Chondrocyte (in vitro differentiated cells): ENCODE measurements at regions not wholly inside any gene's neighbourhood (a gene's known extent, or its start where the extent isn't known, plus 50 kb on each side); places are given as distances from the start of the nearest gene placed in this dataset.
A peak's percentile ranks its signal among the peaks of the same experiment; 100 is the strongest.

Experiments
- DNase-seq: peaks from one replicate; pipeline ENCODE4 v3.0.0; 2021; ENCODE audit warnings: mixed read lengths, low spot score
- H3K27ac Mint-ChIP-seq: one replicate; pipeline ENCODE4 v1.8.0; 2021; ENCODE audit warnings: mild to moderate bottlenecking, moderate library complexity, mixed read lengths; ENCODE audit not compliant: unreplicated experiment
- H3K27me3 Mint-ChIP-seq: 2 replicates; pipeline ENCODE4 v1.8.0; 2021; ENCODE audit warnings: low read depth, mixed read lengths
- H3K36me3 Mint-ChIP-seq: 2 replicates; pipeline ENCODE4 v1.8.0; 2021; ENCODE audit warnings: low read depth, mixed read lengths
- H3K4me1 Mint-ChIP-seq: 2 replicates; pipeline ENCODE4 v1.8.0; 2021; ENCODE audit warnings: low read depth, mild to moderate bottlenecking, mixed read lengths
- H3K4me3 Mint-ChIP-seq: one replicate; pipeline ENCODE4 v1.8.0; 2021; ENCODE audit warnings: mild to moderate bottlenecking, moderate library complexity, mixed read lengths; ENCODE audit not compliant: unreplicated experiment
- H3K9me3 Mint-ChIP-seq: 2 replicates; pipeline ENCODE4 v1.8.0; 2021; ENCODE audit warnings: low read depth, mixed read lengths
- TF ChIP-seq, protein P1 (sequence below): fragments of 200-600 bp; sonication (generic); IDR thresholded peaks from 2 replicates; pipeline ENCODE4 v1.5.0; 2021; ENCODE audit warnings: antibody characterized with exemption, mild to moderate bottlenecking, moderate library complexity

DNA sequence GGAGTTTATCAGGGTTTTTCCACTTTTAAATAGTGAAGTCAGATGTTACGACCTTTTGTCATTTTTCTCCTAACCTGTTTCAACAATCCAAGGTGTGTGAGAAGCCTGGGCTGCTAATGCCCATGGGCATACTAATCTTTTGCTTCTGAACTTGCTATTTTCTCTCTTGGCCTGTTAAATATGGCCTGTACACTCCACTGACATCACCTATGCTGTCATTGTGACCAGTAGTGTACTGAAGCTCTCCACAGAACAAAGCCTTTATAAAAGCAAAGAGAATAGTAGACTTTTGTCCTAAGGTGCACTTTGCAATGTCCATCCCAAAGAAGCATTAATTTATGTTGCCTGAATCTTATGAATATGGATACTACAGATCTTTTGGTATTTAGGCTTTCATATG, 1490.5 kb downstream of the STIM2 start:
- H3K9me3 Mint-ChIP-seq = peaks cover 4% of the 10 kb centered on the region
- no peaks in the 10 kb centered on the region for H3K4me1 Mint-ChIP-seq
- no peak for DNase-seq
- H3K27me3 Mint-ChIP-seq = no peaks in the 10 kb centered on the region
- TF ChIP-seq, protein P1, sequence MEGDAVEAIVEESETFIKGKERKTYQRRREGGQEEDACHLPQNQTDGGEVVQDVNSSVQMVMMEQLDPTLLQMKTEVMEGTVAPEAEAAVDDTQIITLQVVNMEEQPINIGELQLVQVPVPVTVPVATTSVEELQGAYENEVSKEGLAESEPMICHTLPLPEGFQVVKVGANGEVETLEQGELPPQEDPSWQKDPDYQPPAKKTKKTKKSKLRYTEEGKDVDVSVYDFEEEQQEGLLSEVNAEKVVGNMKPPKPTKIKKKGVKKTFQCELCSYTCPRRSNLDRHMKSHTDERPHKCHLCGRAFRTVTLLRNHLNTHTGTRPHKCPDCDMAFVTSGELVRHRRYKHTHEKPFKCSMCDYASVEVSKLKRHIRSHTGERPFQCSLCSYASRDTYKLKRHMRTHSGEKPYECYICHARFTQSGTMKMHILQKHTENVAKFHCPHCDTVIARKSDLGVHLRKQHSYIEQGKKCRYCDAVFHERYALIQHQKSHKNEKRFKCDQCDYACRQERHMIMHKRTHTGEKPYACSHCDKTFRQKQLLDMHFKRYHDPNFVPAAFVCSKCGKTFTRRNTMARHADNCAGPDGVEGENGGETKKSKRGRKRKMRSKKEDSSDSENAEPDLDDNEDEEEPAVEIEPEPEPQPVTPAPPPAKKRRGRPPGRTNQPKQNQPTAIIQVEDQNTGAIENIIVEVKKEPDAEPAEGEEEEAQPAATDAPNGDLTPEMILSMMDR = no peak
- H3K36me3 Mint-ChIP-seq = no peaks in the 10 kb centered on the region
- no peak overlapping the region for H3K27ac Mint-ChIP-seq
- no peak overlapping the region for H3K4me3 Mint-ChIP-seq

DNA sequence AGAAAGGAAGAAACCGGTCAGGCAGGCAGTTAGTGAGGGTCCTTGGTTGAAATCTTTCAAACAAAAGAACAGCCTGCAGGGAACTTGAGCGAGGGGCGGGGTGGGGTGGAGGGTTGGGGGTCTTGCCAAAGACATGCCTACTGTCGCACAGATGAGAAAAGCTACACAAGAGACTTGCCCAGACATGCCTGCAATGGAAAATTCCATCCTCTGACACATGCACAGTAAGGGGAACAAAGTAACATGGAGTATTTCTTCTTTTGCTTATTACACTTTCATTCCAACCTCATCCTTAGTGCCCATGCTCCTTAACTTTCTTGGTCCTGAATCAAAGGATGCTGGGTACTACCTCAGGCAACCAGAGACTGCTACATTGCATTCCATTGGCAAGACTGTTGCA, 1491.2 kb downstream of the STIM2 start:
- Mint-ChIP-seq H3K4me1 (no peaks in the 10 kb centered on the region), H3K4me3 (no peak overlapping the region), H3K27me3 (no peaks in the 10 kb centered on the region), H3K27ac (no peak overlapping the region), H3K9me3 (peaks cover 4% of the 10 kb centered on the region), H3K36me3 (no peaks in the 10 kb centered on the region)
- TF ChIP-seq, protein P1 = no peak
- DNase-seq = no peak

DNA sequence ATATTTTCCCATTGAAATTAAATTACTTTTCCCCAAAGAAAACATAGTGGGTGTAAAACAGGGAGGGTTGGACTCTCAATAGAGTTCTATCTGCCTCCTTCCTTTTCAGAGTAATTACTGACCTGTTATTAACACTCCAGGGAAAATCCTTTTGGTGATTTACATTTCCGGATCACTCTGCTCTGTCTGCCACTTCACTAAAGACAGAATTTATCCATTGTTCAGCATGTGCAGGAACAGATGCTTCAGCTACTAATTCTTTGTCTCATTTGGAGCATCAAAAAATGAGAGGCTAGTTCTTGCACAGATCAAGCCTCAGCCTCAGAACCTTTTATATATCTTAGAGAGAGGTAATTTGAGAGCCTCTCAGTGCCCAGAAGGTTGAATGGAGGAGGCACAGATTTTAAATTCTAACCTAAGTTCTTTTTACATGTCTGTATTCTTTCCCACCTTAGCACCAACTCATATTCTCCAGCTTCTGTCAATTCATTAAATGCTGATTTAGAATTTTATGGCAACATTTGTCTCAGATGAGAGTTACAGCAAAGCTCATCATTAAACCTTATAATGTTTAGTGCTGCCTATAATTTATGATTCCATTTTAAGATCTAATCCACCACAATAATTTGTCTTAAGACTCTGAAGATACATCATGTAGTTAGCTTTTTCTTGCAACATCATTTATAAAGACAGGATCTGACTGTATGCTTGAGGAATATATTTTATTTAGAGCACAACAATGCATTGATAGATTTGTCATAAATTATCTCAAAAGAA, 1494.4 kb downstream of the STIM2 start:
- no peaks in the 10 kb centered on the region for H3K4me1 Mint-ChIP-seq
- no peak overlapping the region for H3K4me3 Mint-ChIP-seq
- H3K36me3 Mint-ChIP-seq = no peaks in the 10 kb centered on the region
- H3K9me3 Mint-ChIP-seq = peaks cover 4% of the 10 kb centered on the region
- no peak for DNase-seq
- no peaks in the 10 kb centered on the region for H3K27me3 Mint-ChIP-seq
- TF ChIP-seq, protein P1 = no peak
- no peak overlapping the region for H3K27ac Mint-ChIP-seq

DNA sequence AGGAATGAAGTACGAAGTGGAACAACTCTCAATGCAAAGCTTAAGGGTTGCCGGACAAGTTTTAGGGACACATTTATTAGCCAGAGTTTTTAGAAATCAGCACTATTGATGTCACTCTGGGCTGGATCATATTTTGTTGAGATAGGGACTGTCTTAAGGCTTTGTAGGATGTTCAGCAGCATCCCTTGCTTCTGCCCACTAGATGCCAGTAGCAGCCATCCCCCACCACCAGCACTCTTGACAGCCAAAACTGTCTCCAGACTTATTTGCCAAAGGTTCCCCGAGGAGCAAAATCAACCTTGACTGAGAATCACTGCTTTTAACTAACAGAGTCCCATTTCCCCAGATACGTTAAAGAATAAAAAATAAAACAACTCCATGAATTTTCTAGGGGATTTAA, 1497.3 kb downstream of the STIM2 start:
- no peaks in the 10 kb centered on the region for H3K27me3 Mint-ChIP-seq
- no peaks in the 10 kb centered on the region for H3K36me3 Mint-ChIP-seq
- no peak overlapping the region for H3K27ac Mint-ChIP-seq
- H3K4me3 Mint-ChIP-seq = no peak overlapping the region
- no peak for DNase-seq
- H3K9me3 Mint-ChIP-seq = no peaks in the 10 kb centered on the region
- no peaks in the 10 kb centered on the region for H3K4me1 Mint-ChIP-seq
- TF ChIP-seq, protein P1 = peak; percentile 68

DNA sequence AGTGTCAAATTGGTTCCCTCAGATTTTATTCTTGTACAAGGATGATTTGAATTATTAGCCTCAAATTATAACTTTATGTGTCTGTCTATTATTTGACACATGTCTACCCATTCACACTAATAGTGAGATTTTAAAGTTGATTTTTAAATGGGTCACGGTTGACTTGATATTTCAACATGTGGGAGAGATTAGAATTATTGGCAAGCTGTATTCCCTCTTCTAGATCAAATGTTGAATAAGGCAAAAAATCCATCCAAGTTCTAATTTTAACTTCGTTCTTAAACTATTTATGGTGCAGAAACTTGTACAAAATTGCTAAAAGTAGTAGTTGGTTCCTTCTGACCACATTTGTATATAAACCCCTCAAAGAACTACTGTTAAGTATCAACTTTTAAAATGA, 1498.0 kb downstream of the STIM2 start:
- Mint-ChIP-seq H3K27me3 (no peaks in the 10 kb centered on the region), H3K4me1 (no peaks in the 10 kb centered on the region), H3K9me3 (no peaks in the 10 kb centered on the region), H3K27ac (no peak overlapping the region), H3K36me3 (no peaks in the 10 kb centered on the region), H3K4me3 (no peak overlapping the region)
- DNase-seq = no peak
- TF ChIP-seq, protein P1 = no peak
